ENCODE measurements at regions not wholly inside any gene's neighbourhood (a gene's known extent, or its start where the extent isn't known, plus 50 kb on each side); places are given as distances from the start of the nearest gene placed in this dataset.
"Not testable (repeated sequence)": the region's sequence is repeated elsewhere in the genome, so short reads cannot be mapped to it uniquely, and the experiment has no call there.

DNA sequence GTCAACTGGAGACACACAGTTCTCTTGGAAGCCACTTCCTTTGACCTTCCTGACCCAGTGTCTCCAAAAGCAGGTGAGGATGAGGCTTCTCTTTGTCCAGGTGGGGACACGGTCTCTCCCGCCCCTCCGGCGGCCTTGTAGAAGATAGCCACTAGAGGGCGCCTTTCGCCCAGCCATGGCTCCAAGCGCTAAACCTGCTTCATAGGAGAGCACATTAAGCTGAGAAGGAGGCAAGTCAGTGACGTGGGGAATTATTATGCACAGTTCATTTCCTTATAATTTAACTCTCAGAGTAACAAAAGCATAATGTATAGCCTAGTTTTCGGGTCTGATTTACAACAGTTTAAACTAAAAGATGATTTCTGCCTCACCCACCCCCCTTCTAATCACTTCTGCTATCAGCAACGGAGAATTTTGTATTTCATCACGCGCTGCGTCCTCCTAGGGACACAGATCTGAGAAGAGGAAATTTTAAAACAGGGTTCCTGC, 208.7 kb downstream of the ICOS start:
- peak; percentile 83 for DNase-seq

DNA sequence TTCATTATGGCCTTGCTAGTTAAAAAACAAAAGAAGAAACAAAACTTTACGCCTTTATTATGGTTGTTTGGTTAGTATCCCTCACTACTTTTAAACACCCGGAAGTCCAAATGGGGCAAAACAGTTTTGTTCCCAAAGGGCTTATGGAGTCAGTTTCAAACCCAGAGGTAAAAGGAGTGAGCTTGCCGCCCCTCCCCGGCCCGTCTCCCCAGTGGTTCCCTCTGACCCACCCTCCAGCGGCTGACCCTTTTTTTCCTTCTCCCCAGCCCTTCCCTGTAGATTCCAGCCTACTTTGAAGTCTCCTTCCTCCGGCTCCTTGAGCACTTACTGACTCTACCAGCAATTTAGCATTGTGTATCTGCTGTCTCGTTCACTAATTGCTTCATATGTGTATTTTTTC, 209.2 kb downstream of the ICOS start:
- no peak for DNase-seq

DNA sequence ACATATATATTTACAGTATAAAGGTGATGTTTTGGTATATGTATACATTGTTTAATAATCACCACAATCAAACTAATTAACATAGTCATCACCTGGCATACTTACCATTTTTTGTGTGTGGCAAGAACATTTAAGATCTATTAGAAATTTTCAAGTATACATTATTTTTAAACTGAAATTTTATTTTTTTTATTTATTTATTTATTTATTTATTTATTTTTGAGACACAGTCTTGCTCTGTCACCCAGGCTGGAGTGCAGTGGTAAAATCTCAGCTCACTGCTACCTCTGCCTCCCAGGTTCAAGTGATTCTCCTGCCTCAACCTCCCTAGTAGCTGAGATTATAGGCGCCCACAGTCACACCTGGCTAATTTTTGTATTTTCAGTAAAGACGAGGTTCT, 210.5 kb downstream of the ICOS start:
- not testable (repeated sequence) for DNase-seq

DNA sequence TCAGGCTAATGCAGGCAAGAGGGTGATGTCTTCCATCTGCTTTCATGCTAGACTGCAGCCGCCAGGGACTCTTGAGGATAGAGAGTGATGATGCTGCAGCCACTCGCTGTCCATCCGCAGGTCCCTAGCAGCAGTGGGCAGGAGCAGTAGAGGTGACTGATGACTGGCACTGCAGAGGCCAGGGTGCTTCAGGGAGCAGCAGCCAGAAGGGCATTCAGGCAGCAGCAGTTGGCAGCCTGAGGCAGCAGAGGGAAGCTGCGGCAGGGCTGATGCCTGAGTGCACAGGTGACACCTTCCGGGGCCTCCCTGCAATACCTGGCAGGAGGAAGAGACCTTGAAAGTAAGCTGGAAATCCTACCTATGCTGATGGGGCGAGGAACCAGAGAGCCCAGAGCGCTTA, 214.2 kb downstream of the ICOS start:
- DNase-seq: no peak

DNA sequence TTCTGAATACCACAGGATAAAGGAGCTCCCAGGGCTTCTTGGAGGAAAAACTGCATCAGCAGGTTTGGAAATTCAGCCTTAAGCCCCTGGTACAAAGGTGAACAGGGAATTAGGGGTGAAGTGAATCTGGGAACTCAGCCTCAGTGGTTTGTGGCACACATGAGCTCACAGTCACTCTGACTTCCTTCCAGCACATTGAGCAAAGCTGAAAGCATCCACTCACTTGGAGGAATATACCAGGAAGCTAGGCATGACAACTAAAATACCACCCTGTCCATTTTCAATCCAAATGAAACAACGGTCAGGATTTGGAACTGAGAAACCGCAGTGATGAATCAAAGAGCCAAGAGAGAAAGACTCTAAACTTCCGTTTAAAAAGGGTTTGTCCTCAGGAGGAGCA, 216.1 kb downstream of the ICOS start:
- no peak for DNase-seq

DNA sequence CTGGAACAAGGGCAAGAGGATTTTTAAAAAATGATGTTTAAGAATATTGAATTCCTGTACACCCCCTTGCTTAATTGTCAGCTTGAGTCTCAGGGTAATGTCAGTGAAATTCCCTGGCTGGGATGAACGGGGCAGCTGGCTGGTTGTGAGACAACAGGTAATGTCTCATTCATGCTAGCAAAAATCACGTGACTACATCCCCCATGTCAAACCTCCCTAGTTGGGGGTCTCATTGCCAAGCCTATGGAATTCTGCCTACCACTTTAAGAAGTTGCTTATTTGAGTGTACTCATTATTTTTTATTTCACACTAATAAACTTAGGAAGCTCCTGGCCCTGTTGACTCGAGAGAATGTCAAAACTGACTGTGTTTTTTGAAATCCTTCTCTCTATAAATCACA, 218.3 kb downstream of the ICOS start:
- no peak for DNase-seq

DNA sequence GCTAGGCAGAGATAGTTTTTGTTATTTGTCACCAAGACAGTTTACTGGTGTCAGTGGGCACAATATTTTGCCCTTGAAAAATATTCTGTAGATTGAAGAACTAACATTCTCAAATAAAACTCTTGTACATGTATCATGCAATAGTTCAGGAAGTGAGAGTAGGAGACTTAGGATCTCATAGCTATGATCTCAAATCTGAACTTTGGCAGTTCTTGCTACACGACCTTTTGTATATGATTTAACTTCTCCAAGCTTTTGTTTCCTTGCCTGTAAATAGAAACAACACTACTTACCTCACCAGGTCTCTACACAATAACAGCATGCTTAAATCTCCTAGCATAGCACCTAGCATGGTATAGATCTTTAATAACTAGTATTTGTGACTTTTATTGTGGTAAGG, 219.9 kb downstream of the ICOS start:
- DNase-seq: no peak

DNA sequence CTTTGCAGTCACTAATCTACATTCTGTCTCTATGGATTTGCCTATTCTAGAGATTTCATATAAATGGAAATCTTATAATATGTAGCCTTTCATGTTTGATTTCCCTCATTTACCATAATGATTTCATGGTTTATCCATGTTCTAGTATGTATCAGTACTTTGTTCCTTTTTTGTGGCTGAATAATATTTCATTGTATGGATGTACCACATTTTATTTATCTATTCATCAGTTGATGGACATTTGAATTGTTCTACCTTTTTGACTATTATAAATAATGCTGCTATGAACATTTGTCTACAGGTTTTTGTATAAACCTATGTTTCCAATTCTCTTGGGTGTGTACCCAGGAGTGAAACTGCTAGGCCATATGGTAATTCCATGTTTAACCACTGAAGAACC, 221.1 kb downstream of the ICOS start:
- DNase-seq: no peak

DNA sequence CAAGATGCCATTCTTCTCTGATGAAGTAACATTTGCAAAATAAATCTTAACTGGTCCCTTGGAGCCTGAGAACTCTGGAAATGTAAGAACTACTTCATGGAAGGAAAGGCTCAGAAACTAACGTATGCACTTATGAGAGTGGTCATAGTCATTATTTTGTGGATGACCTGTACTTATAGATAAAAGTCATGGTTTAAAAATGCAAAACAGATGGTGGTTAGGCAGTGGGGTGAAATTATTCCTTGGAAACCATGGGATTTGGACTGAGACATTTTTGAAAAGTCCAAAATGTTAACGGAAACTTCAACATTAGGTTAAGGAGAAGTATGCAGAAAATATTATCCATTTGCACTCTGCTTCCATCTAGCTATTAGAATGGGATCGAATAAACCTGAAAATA, 223.0 kb downstream of the ICOS start:
- no peak for DNase-seq

DNA sequence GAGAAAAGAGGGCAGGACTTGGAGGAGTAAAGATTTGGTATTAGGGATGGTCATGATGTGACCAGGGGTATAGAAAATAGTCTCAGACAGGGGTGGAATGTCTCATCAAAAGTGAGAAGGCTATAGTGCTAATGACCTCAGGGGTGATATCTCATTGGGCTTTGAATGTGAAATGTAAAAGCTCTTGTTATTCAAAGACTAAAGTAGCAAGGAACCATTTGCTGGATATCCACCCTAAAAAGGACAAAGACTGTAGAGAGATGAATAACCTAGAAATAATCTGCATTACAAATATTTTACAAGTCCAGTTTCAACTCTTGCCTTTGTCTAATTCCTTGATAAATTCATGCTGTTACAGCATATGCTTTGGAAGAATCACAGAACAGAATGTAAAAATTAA, 224.4 kb downstream of the ICOS start:
- DNase-seq: no peak

DNA sequence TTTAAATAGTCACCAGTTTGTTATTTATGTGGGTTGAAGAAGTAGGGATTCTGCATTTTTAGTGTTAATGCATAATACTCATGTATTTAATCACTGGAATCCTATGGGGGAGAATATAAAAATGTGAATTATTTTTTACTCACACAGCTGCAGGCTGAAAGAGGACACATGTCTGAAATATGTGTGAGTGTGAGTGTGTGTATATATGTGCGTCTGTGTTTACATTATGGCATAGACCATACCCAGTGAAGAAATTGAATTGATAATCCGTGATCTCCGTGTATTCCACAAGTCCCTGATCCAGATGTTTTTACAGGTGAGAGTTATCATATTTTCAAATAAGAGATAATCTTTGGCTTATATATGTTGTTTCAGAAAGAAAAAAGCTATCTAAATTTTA, 225.3 kb downstream of the ICOS start:
- DNase-seq: no peak

DNA sequence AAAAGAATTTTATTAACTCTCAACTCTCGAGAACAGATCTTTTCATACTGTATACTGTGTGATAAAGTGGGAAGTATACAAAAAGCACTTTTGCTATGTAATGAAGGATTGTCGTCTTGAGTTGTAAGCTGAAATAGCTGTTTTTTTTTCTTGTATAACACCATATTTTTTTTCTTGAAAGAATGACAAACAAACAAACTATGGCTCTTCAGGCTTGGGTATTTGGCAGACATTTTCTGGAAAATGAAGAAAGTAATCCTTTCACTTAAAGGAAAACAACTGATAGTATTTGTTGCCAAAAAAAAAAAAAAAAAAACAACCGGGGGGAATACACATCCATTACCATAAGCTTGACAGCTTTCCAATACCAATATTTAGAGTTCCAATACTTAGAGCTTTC, 230.4 kb downstream of the ICOS start:
- no peak for DNase-seq

DNA sequence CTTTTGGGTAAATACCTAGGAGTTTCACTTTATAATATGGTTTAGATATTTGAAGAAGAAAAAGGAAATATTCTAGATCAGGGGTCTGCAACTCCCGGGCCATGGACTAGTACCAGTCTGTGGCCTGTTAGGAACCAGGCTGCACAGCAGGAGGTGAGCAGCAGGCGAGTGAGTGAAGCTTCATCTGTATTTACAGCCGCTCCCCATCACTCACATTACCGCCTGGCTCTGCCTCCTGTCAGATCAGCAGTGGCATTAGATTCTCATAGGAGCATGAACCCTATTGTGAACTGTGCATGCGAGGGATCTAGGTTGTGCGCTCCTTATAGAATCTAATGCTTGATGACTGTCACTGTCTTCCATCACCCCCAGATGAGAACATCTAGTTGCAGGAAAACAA, 231.1 kb downstream of the ICOS start:
- DNase-seq: not testable (repeated sequence)

DNA sequence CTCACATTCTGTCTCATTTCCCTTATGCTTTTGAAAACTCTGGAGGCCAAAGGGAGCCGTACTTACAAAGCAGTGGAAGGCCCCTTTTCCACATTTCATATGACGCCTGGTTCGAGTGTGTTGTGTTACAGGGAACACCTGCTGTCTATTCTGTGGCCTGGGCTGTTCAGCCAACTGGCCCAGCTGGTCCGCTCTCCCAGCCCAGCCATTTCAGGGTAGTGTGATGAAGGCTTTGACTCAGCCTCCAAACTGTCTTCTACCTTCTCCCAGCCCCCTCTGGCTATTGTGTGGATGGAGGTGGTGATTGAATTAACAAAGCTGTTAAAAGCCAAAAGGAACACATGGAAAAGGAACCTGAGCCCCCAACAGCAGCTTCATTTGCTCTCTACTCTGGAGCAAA, 233.8 kb downstream of the ICOS start:
- no peak for DNase-seq

DNA sequence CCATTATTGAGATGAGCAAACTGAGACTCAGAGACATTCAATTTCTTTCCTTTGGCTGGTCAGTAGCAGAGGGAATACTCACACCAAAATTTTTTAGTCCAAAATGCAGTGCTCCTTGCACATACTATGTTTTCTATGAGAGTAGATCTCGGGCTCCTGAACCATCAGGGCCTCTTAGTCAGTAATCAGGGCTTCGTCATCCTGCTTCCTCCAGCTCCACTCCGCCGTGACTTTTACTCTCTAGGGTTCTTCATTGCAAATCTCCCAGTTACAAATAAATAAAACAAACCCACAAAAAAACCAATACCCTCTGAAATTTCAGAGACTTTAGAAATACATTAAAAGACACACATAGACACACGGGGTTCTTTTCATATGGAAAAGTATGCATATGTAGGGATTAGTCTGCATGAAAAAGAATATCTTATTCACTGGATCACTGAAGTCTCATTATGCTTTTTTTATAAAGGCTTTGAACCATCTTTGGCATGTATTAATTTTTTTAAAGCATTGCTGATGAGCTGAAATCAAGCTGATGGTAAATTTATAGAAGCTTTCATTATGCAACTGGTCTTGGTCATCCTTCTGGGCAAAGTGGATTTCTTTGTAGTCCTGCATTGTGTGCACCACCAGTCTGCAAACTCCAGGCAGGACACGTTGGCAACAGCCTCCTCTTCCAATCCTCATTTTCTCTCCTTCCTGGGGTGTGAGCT, 235.0 kb downstream of the ICOS start:
- no peak for DNase-seq

DNA sequence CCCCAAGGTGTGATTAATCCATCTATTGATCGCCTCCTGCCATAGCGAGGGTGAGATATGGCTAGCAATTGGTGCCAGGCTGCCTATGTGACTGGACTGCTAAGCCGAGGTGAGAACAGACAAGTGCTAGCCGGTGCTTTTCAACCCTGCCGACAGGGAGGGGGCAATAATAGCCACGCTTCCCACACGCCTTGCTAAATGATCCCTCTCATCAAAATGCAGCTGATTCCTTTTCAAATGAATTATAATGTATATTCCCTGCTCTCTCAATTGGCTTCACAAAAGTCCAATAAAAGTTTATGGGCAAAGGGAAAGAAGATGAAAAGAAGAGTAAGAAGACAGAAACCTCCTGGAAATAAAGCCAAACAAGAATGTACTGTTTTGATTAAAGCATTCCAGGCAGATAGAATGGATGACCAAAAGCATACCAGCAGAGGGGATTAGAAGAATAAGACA, 235.6 kb downstream of the ICOS start:
- no peak for DNase-seq

DNA sequence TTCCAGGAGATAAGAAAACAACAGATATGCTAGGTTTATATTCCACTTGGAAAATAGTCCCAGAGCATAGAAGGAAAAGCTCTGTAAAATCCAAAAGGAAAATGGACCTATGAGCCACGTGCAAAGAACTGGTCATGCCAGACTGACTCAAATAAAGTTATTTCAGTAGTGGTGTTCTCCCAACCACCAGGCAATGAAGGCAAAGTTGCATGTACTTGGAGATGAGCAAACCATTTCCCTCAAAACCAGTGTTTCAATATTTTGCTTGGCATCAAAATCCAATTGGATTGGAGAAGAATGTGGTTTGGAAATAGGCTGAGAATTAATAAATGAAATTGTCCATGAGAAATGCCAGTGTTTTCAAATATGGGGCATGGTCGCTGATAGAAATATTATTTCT, 237.5 kb downstream of the ICOS start:
- no peak for DNase-seq

DNA sequence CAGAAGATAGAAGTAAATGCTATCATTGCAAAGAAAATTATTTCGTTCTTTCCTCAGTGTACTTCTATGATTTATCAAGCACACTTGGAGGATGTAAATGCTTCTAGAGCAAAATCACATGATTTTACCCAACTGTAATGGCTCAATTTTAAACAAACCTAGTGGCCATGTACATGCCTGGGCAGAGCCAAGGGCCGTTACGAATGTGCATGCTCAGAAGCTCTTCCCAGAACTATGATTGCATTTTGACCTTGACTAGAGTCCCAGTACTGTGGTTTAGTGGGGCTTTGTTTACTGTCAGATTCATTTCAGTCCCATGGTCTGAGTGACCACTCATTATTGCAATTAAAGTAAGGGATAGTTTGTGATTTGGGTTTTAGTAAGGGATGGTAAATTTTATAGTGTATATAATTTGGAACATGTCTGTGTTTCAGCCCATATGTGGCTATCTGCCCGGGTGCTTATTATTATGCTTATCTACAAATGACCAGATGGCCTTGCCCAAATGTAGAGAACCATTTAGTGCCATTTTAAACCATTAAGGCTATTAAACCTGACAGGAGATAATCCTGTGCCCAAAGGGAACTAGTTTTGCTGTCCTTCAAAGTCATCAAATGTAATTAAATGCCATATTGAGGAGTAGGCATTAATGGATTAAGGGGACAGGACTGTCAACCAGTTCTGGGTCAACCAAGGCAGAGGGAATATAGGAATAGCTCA, 239.1 kb downstream of the ICOS start:
- no peak for DNase-seq

DNA sequence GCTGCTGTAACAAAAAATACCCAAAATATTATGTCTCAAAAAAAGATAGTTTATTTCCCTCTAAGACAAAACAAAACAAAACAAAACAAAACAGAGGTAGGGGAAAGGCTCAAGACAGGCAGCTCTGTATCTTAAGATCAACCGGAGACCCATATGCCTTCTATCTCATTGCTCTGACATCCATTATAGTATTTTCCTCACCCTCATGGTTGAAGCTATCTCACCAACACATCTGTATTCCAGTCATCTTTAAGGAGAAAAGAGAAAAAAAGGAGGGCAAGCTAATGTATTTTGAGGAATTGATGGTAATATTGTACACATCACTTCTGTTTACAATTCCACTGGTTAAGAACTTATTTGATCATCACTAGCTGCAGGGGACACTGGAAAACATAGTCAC, 239.7 kb downstream of the ICOS start:
- no peak for DNase-seq

DNA sequence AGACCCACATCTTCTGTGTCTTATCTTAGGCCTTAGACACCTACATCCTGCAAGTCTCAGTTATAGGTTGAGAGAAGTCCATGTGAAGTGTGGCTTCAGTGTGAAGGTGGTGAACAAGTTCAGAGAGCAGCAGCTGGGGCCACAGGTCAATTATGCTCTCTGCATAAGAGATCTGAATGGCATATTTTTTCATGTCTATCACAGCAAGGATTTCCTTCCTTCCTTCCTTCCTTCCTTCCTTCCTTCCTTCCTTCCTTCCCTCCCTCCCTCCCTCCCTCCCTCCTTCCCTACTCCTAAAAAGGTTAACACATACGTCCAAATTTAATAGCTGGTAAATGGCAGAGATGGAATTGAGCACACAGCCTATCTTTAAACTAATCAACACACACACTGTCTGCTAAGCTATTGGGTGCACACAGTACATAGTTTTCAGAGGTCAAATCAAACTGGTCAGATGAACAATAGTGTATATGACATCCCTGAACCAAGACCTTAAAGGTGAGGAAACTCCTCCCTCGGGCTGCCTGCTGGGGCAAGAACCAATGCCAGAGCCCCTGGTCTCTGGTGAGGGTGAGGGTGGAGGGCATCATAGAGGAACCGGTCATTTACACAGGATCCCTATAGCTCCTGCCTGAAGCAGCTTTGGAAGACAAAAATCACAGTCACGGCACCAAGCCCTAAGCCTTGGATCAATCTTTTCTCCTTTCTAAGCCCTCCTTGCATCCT, 240.9 kb downstream of the ICOS start:
- no peak for DNase-seq

DNA sequence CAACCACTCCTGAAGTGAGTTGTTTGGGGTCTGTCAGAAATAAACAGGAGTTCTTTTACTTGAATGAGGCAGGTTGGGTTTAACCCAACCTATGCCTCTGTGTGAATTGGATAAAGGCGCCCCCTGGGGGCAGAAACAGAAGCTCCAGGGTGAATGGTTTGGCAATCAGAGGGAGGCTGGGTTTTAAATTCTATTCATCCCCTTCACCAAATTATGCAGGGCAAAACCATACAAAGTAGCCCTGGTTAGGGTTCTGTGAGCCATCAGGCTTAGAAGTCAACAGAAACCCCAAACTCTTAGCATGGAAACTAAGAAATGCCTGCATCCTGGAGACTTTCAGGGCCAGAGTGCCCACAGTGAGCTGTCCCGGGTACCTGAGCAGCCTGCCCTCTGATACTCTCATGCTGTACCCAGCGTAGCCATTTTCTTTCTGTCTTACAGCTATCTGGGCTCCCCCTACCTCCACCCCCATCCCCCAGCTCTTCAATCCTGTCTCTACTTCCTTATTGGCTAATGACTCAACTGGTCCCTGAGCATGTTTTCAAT, 241.5 kb downstream of the ICOS start:
- peak; percentile 66 for DNase-seq

DNA sequence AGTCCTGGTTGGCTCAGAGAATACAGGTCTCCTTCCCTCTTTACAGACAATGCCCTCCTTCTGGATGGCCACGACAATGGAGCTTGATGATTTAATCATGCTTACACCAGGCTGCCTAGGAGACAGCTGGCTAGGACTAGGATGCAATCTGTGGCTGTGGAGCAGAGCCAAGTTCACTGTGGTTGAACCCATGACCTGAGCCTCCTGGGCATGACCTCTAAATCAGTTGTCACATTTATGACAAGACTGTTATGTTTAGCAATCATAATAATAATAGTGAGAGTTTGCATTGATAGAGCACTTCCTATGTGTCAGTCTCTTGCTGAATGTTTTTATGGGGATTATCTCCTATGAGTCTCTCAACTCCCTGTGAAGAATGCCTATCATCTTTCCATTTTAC, 244.1 kb downstream of the ICOS start:
- no peak for DNase-seq

DNA sequence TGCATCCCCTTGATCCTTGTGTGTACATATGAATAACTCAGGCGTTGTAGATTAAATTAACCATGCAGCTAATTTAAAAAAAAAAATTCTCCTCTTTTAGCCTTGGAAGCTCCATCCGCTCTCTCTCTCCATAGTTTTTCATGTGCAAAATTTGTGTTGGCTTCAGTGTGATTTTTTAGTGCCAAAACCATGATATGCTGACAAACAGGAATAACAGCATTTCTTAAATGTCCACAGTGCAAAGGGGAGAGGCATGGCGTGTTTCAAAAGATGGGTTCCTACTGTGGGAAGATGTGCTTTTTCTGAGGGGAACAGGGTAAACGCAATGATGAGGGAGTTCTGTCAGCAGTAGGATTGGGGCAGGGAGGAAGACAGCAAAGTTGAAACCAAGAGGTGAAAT, 247.0 kb downstream of the ICOS start:
- no peak for DNase-seq

DNA sequence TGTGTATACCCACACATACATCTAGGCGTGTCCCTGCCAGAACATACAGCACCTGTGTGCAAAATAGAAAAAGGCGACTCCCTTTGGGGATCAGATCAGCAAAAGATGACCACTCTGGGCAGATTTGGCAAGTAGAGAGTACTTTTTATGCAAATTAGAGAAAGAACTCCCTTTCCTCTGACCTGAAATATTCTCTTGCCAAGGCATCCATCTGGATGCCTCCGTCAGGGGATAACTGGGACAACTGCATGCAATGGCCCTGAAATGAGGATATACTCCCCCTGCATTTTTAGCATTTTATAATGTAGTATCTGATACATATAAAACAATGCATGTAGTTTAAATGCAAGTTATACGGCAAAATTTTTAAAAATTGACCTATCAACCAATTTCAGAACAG, 247.7 kb downstream of the ICOS start:
- DNase-seq: no peak

All from stimulated activated CD4-positive, alpha-beta T cell treated with anti-CD3 and anti-CD28 coated beads, Interleukin-1b, Interleukin-23, amount 100 ng/mL, for 48 hours (primary cell).